Upper lobe of left lung (tissue), 4 donors: ENCODE measurements at regions not wholly inside any gene's neighbourhood (a gene's known extent, or its start where the extent isn't known, plus 50 kb on each side); places are given as distances from the start of the nearest gene placed in this dataset.

Source experiments
- CTCF ChIP-seq, 6 experiments: fragments of 450-650 bp in 4 of 6; fragments of 200-600 bp in 2 of 6; sonication (generic) in 2 of 6; IDR thresholded peaks; one replicate each; pipeline ENCODE4 v1.5.1; 2016 to 2019; ENCODE audit warnings: antibody characterized with exemption in 6 of 6
- EP300 ChIP-seq, 4 donors: sonication (generic); formaldehyde crosslinking; IDR thresholded peaks; one replicate each; pipeline ENCODE4 v1.5.1; 2017; ENCODE audit warnings: antibody characterized with exemption in 4 of 4, control low read depth in 2 of 4
- POLR2A ChIP-seq, 4 donors: fragments of 450-650 bp; IDR thresholded peaks; one replicate each; pipeline ENCODE4 v1.5.1; 2016 to 2017; ENCODE audit warnings: antibody characterized with exemption in 4 of 4, mild to moderate bottlenecking in 2 of 4

GRCh38 chr18:75142677-75143076 is 66.3 kb downstream of the PTGR3 start:
- TF ChIP-seq EP300 (IDR thresholded peaks at IDR 0.05) = no peak
- TF ChIP-seq POLR2A (IDR thresholded peaks at IDR 0.05) = no peak
- TF ChIP-seq CTCF (IDR thresholded peaks at IDR 0.05) = no peak
